GM18507 (cell line): ENCODE measurements at regions not wholly inside any gene's neighbourhood (a gene's known extent, or its start where the extent isn't known, plus 50 kb on each side); places are given as distances from the start of the nearest gene placed in this dataset.

Source experiments
- DNase-seq: peaks from one replicate; pipeline ENCODE4 v3.0.0; 2011; ENCODE audit warnings: low read depth; ENCODE audit not compliant: insufficient read length; ENCODE audit errors: extremely low spot score
- FAIRE-seq: peaks from 2 replicates; lab custom pipeline; 2011; peaks lifted over from hg19 to GRCh38; lab: Jason Lieb, UNC

DNA sequence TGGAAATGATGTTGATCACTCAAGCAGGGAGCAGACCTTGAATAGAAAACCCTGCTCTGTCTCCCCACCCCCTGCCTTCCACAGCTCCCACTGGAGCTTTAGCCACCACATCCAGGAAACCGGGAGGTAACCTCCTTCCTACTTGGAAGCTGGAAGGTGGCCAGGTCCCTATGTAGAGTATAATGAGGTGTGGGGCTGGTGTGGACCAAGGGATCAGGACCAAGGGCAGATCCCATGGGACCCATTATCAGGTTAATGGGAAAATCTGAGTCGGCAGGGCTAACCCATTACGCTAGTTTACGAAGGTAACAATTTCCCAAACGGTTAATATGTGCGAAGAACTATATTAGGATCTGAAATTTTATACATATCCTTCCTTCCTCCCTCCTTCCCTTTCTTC is 321.9 kb downstream of the MIAT start:
- DNase-seq (no peak), FAIRE-seq (no peak)

DNA sequence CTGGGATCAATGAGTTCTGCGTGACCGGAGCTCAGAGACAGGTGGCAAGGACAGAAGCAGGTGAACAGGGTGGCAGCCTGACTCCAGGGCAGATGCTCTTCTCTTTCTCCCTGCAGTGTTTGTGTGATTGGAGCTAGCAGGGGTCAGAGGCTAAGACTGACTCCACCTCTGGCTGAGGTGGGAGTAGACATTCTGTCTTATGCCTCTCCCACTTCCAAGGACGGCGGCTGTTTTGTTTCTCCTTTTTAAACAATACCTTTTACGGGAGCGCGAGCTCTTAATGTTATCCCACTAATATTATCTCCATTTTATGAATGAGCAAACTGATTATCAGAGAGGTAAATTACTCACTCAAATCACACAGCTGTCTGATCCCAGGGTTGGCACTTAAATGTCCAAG is 323.7 kb downstream of the MIAT start:
- no peak for DNase-seq

DNA sequence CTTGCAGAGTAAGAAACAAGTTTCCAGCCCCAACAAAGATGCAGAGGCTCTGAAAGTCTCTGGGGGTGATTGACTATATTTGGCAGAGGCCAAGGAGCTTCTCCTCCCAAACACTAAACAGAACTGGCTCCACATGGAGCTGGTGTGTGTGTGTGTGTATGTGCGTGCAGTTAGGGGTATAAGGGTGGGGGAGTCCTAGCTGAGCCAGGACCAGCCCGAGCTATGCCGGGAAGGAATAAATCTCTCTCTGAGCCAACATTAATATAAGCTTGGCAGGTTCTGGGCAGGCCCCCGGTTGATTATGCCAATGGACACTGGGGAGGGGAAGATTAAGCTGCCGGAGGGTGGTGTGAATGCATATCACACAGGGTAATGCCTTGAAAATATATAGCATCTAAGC is 324.2 kb downstream of the MIAT start:
- DNase-seq (no peak), FAIRE-seq (no peak)

More for the DNA sequence above, 323.7 kb downstream of the MIAT start:
- no peak for FAIRE-seq

DNA sequence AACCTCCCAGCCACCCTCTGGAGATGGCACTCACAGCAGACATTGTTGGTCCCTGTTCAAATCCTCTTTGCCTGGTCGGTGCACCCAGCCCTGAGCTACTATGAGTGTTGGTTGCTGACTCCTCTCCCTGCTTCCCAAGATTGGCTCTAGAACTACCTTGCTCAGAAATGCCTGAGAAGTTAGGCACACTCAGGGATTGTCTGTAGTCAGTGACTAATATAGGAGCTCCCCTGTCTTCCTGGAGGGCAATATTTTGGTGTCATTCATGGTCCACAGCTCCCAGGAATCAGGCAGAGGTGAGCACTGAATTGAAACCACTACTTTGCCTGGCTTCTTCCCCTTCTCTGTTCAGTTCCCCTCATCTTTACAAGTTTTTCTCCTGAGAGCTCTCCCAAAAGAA is 325.9 kb downstream of the MIAT start:
- DNase-seq (no peak), FAIRE-seq (no peak)

DNA sequence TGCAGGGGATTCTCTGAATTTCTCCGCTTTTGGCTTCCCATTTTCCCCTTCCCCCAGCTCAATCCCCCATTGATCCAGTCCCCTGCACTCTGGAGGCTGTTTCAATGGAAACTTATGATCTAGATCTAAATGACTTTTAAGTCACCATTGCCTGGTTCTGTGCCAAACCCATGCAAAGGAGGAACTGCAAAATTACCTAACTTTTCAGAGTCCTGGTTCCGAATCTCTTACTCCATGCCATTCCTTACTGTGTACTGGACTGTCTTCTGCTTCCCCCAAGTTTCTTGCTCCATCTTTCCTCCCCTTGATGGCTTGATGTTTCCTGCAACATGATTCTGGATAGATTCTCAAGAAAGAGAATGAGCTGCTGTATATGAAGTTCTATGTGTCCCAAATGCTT is 327.8 kb downstream of the MIAT start:
- FAIRE-seq, result no peak
- no peak for DNase-seq

DNA sequence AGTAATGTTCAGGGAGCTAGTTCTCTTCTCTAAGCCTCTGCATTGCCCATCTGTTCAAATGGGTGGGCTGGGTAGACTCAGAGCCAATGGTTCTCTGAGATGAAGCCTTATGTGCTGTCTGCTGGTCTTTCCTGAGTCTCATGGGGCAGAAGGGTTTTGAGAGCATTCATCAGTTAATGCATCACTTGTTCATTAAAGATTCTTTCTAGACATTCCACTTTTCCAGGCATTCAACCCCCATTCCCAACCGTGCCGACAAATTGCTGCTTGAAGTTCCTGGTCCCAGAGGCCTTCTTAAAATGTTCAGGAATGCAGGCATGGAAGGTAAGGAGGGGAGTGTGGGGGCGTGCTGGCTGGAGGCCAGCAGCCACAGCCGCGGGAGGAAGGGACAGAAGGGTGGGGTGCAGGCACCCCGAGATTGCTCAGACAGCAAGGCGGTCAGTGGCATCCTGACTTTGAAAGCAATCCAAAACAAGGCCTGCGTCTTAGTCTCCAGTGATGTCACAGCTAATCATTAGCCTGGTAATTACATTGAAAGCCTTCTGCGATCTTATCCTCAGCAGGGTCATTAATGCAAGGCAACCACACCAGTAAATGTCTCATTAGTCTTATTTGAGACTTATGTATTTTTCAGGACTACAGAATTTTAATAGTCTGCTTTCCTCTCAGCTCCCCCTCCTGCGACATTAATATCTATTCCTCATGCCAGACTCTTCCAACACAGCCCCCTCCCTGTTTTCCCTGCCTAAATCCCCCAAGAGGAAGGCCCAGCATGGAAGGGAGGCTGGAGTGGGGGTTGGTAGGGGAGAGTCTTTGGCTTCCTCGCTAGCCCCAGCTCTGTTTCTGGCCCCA is 328.8 kb downstream of the MIAT start:
- DNase-seq (no peak), FAIRE-seq (no peak)

DNA sequence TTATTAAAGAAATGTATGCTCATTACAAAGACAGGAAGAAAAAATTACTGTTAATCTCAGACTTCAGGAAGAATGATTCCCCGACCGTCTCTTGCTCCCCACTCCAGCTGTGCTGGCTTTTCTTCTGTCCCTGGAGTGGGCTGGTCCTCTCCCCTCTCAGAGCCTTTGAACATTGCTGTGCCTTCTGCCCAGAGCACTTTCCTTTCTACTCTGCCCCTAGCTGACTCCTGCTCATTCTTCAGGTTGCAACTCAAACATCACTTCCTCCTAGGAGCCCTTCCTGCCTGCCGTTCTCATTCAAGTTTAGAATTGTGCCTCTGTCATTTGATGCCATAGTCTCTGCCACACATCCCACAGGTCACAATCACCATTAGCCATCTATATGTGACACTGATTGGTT is 329.5 kb downstream of the MIAT start:
- no peak for FAIRE-seq
- no peak for DNase-seq

DNA sequence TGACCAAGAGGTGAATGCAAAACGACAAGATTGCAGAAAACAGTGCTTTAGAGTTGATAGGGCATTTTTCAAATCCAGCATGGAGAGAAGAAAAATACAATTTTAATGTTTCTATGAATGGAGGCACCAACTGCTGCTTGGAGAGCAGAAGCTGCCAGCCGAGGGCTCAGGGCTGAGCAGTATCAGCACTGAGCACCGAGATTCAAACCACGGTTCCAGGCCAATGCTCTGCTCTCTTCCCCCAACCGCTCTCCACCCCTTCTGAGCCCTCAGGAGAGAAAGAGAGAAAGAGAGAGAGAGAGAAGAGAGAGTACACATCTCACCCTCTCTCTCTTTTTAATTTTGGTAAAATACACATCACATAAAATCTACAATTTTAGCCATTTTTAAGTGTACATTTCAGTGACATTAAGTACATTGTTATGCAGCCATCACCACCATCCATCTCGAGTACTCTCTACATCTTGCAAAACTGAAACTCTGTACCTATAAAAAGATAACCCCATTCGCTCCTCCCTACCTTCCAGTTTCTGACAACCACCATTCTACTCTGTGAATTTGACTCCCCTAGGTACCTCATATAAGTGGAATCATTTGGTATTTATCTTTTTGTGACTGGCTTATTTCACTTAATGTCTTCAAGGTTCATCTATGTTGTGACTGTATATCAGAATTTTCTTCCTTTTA is 333.3 kb downstream of the MIAT start:
- no peak for DNase-seq
- peak; percentile 44 for FAIRE-seq

DNA sequence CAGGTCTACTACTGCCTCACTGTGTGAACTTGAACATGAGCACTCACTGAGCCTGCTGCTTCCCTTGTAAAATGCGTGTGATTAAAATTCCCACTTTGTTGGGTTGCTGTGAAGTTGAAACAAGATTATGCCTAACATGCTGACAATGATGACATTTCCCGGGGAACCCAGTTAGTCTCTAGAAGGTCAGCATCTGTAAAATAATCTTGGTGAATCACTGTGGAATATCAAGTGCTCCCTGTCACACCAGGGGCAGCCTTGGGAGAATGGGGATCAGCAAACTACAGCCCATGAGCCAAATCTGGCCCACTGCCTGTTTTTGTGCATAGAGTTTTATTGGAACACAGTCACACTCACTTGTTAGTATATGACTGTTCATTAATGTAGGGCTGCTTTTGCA is 335.2 kb downstream of the MIAT start:
- DNase-seq (no peak), FAIRE-seq (no peak)

DNA sequence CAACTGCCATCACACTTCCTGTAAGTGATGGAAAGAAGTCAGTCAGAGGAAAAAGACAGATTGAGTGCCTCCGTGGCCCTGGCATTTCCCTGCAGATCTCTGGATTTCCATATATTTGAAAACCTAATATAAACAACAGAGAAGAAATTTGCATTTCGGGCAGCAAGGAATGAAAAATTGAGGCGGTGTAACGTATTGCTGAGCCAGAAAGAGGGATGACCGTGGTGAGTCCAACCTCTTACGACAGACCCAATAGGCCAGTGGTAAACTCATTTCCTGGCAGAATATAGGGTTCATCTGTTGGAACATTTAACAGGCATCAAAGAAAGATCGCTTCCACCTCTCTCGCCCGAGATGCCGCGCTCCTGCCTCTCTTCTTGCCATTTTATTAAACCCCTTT is 336.5 kb downstream of the MIAT start:
- no peak for FAIRE-seq
- no peak for DNase-seq

DNA sequence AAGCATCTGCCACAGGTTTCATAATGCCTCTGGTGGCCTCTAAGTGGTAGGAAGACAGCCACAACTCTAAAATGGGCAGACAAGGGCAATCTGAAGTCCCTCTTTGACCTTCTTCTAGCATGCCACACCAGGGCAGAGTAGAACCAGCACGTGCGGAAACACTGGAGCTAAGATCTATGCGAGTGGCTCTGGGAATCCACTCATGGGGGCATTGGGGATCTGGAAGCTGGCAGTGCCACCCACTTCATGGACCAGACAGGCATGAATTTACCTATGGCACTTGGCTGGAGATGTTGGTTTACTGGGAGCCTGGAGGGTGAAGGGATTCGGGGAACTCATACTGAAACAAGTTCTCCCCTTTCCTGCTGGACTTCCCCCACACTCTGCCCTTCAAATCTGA is 337.4 kb downstream of the MIAT start:
- no peak for DNase-seq
- FAIRE-seq, result no peak

DNA sequence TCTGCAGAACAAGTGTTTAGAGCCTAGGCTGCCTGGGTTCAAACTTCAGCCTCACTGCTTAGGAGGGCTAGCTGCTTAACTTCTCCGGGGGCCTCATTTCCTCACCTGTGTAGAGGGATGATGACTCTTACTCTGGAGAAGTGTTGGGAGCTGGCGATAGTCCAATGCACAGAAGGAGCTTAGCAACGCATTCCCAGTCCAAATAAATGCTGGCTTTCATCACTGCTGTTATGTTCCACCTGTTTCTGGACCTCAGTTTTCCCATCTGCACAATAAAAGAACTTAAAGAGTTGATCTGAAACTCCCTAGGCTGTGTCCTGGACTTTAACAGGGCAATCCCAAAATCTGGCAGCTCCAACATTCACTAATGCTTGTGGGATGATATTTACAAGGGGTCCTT is 337.8 kb downstream of the MIAT start:
- DNase-seq (no peak), FAIRE-seq (no peak)

DNA sequence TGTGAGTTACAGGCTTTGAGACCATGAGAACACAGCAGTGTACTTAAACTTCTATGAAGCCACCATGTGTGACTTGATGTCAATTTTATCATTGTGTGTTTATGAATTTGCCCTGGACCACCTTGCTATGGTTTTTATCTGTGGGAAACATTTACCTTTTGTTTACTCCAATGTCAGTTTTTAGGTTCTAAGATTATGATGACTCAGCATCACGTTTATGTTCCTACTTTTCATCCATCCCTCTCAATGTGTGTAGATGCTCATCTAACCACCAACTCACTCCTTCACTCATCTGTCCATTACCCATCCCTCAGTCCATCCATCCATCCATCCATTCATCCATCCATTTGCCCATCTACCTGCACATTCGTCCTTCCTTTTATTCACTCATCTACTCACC is 338.8 kb downstream of the MIAT start:
- DNase-seq, result no peak
- no peak for FAIRE-seq

DNA sequence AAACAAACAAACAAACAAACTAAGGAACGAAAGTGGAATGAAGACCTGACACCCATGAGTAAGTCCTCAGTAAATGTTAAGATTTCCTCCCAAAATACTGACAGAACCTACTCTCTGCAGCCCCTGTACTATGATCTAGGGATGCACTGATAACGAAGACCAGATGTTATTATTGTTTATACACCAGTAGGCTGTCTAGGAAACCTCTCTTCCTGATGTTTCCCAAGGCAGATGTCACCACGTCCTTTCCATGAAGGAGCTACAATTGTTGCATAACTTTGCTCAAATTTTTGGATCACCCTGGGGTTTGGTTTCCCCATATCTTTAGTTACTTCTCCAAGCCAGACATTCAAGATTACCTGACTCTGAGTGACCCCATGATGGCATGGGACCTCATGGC is 340.7 kb downstream of the MIAT start:
- no peak for FAIRE-seq
- no peak for DNase-seq

DNA sequence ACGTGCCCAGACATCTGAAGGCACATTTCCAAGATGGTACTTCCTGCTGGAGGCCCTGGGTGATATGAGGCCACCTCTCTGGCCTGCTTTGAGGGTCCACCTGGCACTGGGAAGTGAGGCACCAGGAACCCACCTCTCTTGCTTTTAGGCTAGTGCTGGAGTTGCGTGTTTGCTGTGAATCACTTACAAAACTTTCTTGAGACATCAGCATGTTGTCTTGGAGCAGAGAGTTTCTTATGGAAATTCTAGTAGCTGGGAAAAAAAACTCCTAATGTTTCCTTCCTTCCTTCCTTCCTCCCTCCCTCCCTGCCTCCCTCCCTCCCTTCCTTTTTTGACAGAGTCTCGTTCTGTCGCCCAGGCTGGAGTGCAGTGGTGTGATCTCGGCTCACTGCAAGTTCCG is 341.3 kb downstream of the MIAT start:
- FAIRE-seq (no peak), DNase-seq (no peak)

DNA sequence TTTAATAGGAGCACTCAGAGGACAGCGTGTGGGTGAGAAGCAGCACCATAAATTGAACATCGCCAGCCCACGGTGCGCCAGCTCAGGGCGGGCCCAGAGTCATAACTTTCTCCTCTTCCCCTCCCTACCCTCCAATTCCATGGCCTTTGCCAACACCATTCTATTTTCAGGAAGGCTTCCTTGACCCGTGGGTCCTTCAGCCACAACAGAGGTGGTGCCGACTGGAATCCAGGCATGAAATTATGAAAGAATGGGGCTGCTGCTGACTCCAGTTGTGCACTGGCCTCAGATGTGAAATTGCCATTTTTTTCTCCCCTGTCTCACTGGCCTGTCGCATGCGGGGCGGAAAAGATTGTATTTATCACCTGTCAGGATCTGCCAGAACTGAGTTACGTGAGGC is 345.9 kb downstream of the MIAT start:
- no peak for FAIRE-seq
- DNase-seq, result no peak

DNA sequence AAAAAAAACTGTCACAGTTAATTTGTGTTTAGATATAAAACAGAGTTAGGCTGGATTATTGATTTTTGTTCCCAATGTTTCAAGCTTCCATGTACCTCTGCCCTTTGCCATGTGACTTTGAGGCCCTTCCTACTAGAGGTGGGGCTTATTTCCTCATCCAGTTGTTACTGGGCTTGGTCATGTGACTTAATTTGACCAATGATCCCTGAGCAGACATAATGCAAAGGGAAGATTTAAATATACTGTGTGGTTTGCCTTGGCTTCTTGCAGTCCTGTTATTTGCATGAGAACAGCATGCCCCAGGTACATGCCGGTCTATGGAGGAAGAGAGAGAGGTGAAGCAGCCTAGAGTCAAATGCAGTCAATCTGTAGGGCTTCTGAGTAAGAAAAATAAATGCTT is 347.0 kb downstream of the MIAT start:
- DNase-seq, result no peak
- no peak for FAIRE-seq

DNA sequence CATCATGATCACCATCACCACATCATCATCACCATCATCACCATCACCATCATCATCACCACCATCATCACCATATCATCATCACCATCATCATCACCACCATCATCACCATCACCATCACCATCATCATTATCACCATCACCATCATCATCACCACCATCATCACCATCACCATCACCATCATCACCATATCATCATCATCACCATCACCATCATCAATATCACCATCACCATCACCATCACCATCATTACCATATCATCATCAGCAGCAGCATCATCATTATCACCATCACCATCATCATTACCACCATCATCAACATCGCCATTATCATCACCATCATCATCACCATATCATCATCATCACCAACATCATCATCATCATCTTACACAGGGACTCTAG is 351.1 kb downstream of the MIAT start:
- FAIRE-seq, result no peak

DNA sequence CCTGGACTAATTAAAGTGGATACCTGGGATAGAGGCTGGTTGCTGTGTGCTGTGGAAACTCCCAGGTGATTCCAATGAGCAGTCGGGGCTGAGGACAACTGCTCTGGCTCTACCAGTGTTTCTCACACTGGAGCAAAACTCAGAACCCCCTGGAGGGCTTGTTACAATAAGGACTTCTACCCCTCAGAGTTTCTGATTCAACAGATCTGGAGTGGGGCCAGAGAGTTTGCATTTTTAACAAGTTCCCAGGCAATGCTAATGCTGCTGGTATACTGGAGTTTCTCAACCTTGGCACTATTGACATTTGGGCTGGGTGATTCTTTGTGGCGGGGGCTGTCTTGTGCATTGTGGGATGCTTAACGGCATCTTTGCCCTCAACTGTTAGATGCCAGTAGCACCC is 353.7 kb downstream of the MIAT start:
- DNase-seq (no peak), FAIRE-seq (no peak)

More for the DNA sequence above, 351.1 kb downstream of the MIAT start:
- no peak for DNase-seq

DNA sequence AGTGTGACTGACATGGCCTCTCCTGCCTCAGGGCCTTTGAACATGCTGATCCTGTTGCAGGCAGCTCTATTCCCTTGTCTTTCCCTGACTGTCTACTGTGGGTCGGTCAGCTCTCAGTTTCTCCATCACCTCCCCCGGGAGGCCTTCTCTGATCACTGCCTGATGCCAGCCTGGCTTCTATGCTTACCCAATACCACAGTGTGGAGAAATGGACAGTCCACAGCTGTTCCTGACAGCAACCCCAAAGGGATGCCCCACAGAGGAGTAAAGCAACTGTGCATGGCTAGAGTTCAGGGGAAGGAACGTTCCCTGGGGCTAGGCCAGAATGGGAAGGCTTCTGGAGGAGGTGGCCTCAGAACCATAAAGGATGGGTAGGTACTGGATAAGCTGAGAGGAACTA is 354.3 kb downstream of the MIAT start:
- DNase-seq (no peak), FAIRE-seq (no peak)

DNA sequence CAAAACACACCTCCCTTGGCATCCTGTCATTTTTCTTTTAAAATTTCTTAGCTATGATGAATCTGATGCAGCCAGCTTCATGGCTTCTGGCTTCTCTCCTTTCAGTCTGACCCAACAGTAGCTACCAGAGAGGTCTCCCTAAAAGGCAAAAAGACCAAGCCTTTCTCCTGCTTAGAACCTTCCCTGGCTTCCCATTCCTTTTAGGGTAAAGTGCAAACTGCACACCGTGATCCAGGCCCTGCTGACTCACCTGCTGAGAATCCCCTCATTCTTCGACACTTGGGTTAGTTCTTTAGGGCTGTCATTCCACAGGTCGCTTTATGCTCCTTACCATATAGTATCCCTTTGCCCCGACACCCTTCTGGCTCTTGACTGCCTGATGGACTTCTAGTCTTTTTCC is 362.4 kb downstream of the MIAT start:
- FAIRE-seq (no peak), DNase-seq (no peak)
